ENCODE measurements at regions not wholly inside any gene's neighbourhood (a gene's known extent, or its start where the extent isn't known, plus 50 kb on each side); places are given as distances from the start of the nearest gene placed in this dataset.

DNA sequence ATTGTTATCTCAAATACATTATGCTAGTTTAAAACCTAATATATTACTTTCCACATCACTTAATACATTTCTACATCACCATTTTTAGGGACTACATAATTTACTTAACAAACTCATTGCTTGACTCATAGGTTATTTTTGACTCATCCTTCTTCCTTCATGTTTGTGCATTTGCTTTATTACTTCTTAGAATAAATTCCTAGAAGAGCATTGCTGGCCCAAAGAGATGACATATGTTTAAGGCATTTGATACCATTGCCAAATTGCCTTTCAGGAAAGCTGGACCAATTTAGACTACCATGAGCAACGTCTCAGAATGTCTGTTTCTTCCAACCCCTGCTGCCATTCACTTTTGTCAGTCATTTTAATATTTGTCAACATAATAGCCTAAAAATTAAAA, 905.8 kb downstream of the IGSF11 start:
- TF ChIP-seq EZH2phosphoT487 (IDR thresholded peaks at IDR 0.05; ENCODE audit: borderline replicate concordance, low read length) (no peak), EZH2 (IDR thresholded peaks at IDR 0.05; ENCODE audit: low read length, unreplicated experiment) (no peak)
- TF ChIP-seq, protein P1, sequence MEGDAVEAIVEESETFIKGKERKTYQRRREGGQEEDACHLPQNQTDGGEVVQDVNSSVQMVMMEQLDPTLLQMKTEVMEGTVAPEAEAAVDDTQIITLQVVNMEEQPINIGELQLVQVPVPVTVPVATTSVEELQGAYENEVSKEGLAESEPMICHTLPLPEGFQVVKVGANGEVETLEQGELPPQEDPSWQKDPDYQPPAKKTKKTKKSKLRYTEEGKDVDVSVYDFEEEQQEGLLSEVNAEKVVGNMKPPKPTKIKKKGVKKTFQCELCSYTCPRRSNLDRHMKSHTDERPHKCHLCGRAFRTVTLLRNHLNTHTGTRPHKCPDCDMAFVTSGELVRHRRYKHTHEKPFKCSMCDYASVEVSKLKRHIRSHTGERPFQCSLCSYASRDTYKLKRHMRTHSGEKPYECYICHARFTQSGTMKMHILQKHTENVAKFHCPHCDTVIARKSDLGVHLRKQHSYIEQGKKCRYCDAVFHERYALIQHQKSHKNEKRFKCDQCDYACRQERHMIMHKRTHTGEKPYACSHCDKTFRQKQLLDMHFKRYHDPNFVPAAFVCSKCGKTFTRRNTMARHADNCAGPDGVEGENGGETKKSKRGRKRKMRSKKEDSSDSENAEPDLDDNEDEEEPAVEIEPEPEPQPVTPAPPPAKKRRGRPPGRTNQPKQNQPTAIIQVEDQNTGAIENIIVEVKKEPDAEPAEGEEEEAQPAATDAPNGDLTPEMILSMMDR (conservative IDR thresholded peaks at IDR 0.05; ENCODE audit: low read depth, low read length) = no peak

Measured in PC-3 (cell line).